Type B pancreatic cell (in vitro differentiated cells): ENCODE measurements at regions not wholly inside any gene's neighbourhood (a gene's known extent, or its start where the extent isn't known, plus 50 kb on each side); places are given as distances from the start of the nearest gene placed in this dataset.

Experiments
- DNase-seq: peaks from one replicate; pipeline ENCODE4 v3.0.0; 2021; ENCODE audit warnings: mixed read lengths; ENCODE audit not compliant: unreplicated experiment; ENCODE audit errors: extremely low spot score
- H3K27ac Mint-ChIP-seq: 2 replicates; pipeline ENCODE4 v1.8.0; 2021; ENCODE audit warnings: mild to moderate bottlenecking, mixed read lengths
- H3K27me3 Mint-ChIP-seq: 2 replicates; pipeline ENCODE4 v1.8.0; 2021; ENCODE audit warnings: mixed read lengths
- H3K36me3 Mint-ChIP-seq: 2 replicates; pipeline ENCODE4 v1.8.0; 2021; ENCODE audit warnings: mixed read lengths
- H3K4me1 Mint-ChIP-seq: one replicate; pipeline ENCODE4 v1.8.0; 2021; ENCODE audit warnings: mixed read lengths; ENCODE audit not compliant: unreplicated experiment
- H3K4me3 Mint-ChIP-seq: 2 replicates; pipeline ENCODE4 v1.8.0; 2021; ENCODE audit warnings: mild to moderate bottlenecking, mixed read lengths
- H3K9me3 Mint-ChIP-seq: 2 replicates; pipeline ENCODE4 v1.8.0; 2021; ENCODE audit warnings: mixed read lengths
- CTCF ChIP-seq: fragments of 200-600 bp; sonication (generic); conservative IDR thresholded peaks from 2 replicates; pipeline ENCODE4 v1.5.0; 2021; ENCODE audit warnings: antibody characterized with exemption, mild to moderate bottlenecking

GRCh38 chr13:85582890-85583289, 216.3 kb downstream of the SLITRK6 start:
- TF ChIP-seq CTCF = no peak
- no peaks in the 10 kb centered on the region for H3K36me3 Mint-ChIP-seq
- no peak overlapping the region for H3K27ac Mint-ChIP-seq

GRCh38 chr13:85575110-85575509, 224.1 kb downstream of the SLITRK6 start:
- Mint-ChIP-seq H3K4me3 (no peak overlapping the region), H3K27ac (no peak overlapping the region), H3K4me1 (no peaks in the 10 kb centered on the region), H3K36me3 (no peaks in the 10 kb centered on the region), H3K27me3 (peaks cover 2% of the 10 kb centered on the region), H3K9me3 (no peaks in the 10 kb centered on the region)
- DNase-seq = no peak
- TF ChIP-seq CTCF = no peak

More at GRCh38 chr13:85582890-85583289, 216.3 kb downstream of the SLITRK6 start:
- H3K9me3 Mint-ChIP-seq = no peaks in the 10 kb centered on the region
- no peaks in the 10 kb centered on the region for H3K4me1 Mint-ChIP-seq
- DNase-seq = no peak
- no peak overlapping the region for H3K4me3 Mint-ChIP-seq
- no peaks in the 10 kb centered on the region for H3K27me3 Mint-ChIP-seq

DNA sequence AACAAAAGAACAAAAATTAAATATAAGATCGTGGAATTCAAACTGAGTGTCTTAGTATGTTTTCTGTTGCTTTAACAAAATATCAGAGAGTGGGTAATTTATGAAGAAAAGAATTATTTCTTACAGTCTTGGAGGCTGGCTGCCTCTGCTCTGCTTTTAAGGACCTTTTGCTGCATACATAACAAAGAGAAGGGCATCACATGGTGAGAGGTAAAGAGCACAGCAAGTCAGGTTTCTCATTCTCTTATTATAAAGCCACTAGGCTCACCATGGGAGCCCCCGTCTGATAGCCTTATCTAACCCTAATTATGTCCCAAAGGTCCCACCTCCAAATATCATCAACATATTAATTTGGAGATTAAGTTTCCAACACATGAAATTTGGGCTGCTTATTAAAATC, 231.3 kb downstream of the SLITRK6 start:
- TF ChIP-seq CTCF = no peak
- no peaks in the 10 kb centered on the region for H3K4me1 Mint-ChIP-seq
- H3K9me3 Mint-ChIP-seq = no peaks in the 10 kb centered on the region
- no peaks in the 10 kb centered on the region for H3K36me3 Mint-ChIP-seq
- no peak for DNase-seq
- peaks cover 3% of the 10 kb centered on the region for H3K27me3 Mint-ChIP-seq
- no peak overlapping the region for H3K27ac Mint-ChIP-seq
- H3K4me3 Mint-ChIP-seq = no peak overlapping the region

GRCh38 chr13:85565652-85566051, 233.6 kb downstream of the SLITRK6 start:
- Mint-ChIP-seq H3K4me3 (no peak overlapping the region), H3K27me3 (peaks cover 3% of the 10 kb centered on the region), H3K36me3 (no peaks in the 10 kb centered on the region), H3K4me1 (no peaks in the 10 kb centered on the region), H3K27ac (no peak overlapping the region), H3K9me3 (no peaks in the 10 kb centered on the region)
- DNase-seq = no peak
- TF ChIP-seq CTCF = no peak

DNA sequence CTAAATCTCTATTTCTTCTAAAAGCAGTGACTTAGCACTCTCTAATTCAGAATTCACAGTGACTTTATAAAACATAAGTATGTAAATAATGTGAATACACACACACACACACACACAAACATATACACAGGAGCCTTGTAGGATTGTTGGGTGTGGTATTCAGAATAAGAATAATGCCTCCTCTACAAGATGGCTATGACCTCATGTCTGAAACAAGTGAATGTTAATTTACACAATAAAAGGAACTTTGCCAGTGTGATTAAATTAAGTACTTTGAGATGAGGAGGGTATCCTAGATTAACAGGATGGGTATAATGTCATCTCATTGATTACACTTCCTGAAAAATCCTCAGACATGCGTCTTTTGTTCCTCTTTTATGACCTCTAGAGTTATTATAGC, 234.6 kb downstream of the SLITRK6 start:
- no peak for DNase-seq
- Mint-ChIP-seq H3K4me1 (no peaks in the 10 kb centered on the region), H3K36me3 (no peaks in the 10 kb centered on the region), H3K27me3 (no peaks in the 10 kb centered on the region), H3K4me3 (no peak overlapping the region), H3K9me3 (no peaks in the 10 kb centered on the region), H3K27ac (no peak overlapping the region)
- no peak for TF ChIP-seq CTCF

- H3K9me3 Mint-ChIP-seq = no peaks in the 10 kb centered on the region
- no peak overlapping the region for H3K27ac Mint-ChIP-seq
Observed at GRCh38 chr13:85562282-85562681, 236.9 kb downstream of the SLITRK6 start.

More at GRCh38 chr13:85562282-85562681, 236.9 kb downstream of the SLITRK6 start:
- no peaks in the 10 kb centered on the region for H3K27me3 Mint-ChIP-seq
- TF ChIP-seq CTCF = no peak
- H3K4me1 Mint-ChIP-seq = peaks cover 3% of the 10 kb centered on the region
- no peaks in the 10 kb centered on the region for H3K36me3 Mint-ChIP-seq
- no peak overlapping the region for H3K4me3 Mint-ChIP-seq
- DNase-seq = no peak
